OCI-LY7 (cell line): ENCODE measurements at regions not wholly inside any gene's neighbourhood (a gene's known extent, or its start where the extent isn't known, plus 50 kb on each side); places are given as distances from the start of the nearest gene placed in this dataset.

ENCODE experiments used
- BruUV-seq: library from RNA; stranded (reverse); fragments of 400-500 nt; replicated peaks from 2 replicates; lab custom pipeline; 2021; lab: Mats Ljungman, UMichigan
- CTCF ChIA-PET: fragments of 300-600 bp; sonication (Branson Sonifier 250); formaldehyde crosslinking; loops from one replicate; lab custom pipeline; 2022; ENCODE audit warnings: antibody characterized with exemption; ENCODE audit not compliant: unreplicated experiment; lab: Charles Lee
- POLR2A ChIA-PET: fragments of 300-600 bp; sonication (Branson Sonifier 250); formaldehyde crosslinking; loops from one replicate; lab custom pipeline; 2022; ENCODE audit warnings: antibody characterized with exemption; lab: Charles Lee
- DNase-seq: peaks from one replicate; pipeline ENCODE4 v3.0.0-alpha.2; 2015; ENCODE audit warnings: low spot score
- H2AFZ ChIP-seq: fragments of 200-600 bp; sonication (generic), shearing (Covaris generic); 2 replicates; pipeline ENCODE4 v1.6.1; 2014; ENCODE audit warnings: mild to moderate bottlenecking, antibody characterized with exemption, low read length, moderate library complexity
- H3K27ac ChIP-seq: fragments of 200-600 bp; sonication (generic); 2 replicates; pipeline ENCODE4 v1.5.1; 2014; ENCODE audit warnings: mixed run types, low read depth, mild to moderate bottlenecking, moderate library complexity, low read length, inconsistent platforms; ENCODE audit not compliant: poor library complexity, severe bottlenecking
- H3K36me3 ChIP-seq: fragments of 200-600 bp; sonication (generic); 2 replicates; pipeline ENCODE4 v1.6.1; 2014; ENCODE audit warnings: mild to moderate bottlenecking, antibody characterized with exemption, low read length, moderate library complexity, mixed read lengths; ENCODE audit not compliant: insufficient read depth
- H3K4me1 ChIP-seq: fragments of 200-600 bp; sonication (generic); 2 replicates; pipeline ENCODE4 v1.5.1; 2014; ENCODE audit warnings: mild to moderate bottlenecking, low read length; ENCODE audit not compliant: insufficient read depth, poor library complexity, severe bottlenecking
- H3K4me2 ChIP-seq: fragments of 200-600 bp; sonication (generic); 2 replicates; pipeline ENCODE4 v1.6.1; 2014; ENCODE audit warnings: mild to moderate bottlenecking, low read length
- H3K4me3 ChIP-seq: fragments of 200-600 bp; sonication (generic); 2 replicates; pipeline ENCODE4 v1.5.1; 2014; ENCODE audit warnings: mild to moderate bottlenecking, low read depth, low read length; ENCODE audit not compliant: poor library complexity, severe bottlenecking
- H3K79me2 ChIP-seq: fragments of 200-600 bp; sonication (generic); 2 replicates; pipeline ENCODE4 v1.6.1; 2016; ENCODE audit warnings: low read depth, mild to moderate bottlenecking, low read length, moderate library complexity, mixed read lengths; ENCODE audit not compliant: insufficient read depth
- H3K9me2 ChIP-seq: fragments of 200-600 bp; sonication (generic); 2 replicates; pipeline ENCODE4 v1.6.1; 2016; ENCODE audit warnings: mild to moderate bottlenecking, low read length, mixed read lengths; ENCODE audit not compliant: insufficient read depth
- H3K9me3 ChIP-seq: fragments of 200-600 bp; sonication (generic); 2 replicates; pipeline ENCODE4 v1.6.1; 2014; ENCODE audit warnings: mild to moderate bottlenecking, mixed run types, low read length, mixed read lengths
- H4K20me1 ChIP-seq: fragments of 200-600 bp; sonication (generic); 2 replicates; pipeline ENCODE4 v1.6.1; 2014; ENCODE audit warnings: mild to moderate bottlenecking, antibody characterized with exemption, low read length, moderate library complexity, mixed read lengths; ENCODE audit not compliant: insufficient read depth
- CTCF ChIP-seq: fragments of 200-600 bp; sonication (generic); conservative IDR thresholded peaks from 2 replicates; pipeline ENCODE4 v1.5.1; 2014; ENCODE audit warnings: mild to moderate bottlenecking, antibody characterized with exemption, low read length, moderate library complexity, mixed read lengths
- EZH2phosphoT487 ChIP-seq: fragments of 200-600 bp; sonication (generic); IDR thresholded peaks from 2 replicates; pipeline ENCODE4 v1.6.1; 2018; ENCODE audit warnings: low read depth, borderline replicate concordance, mild to moderate bottlenecking, mixed run types, antibody characterized with exemption, low read length, moderate library complexity, mixed read lengths
- intact Hi-C: fragments of 100-400 bp; cut with micrococcal nuclease; formaldehyde crosslinking; loops from one replicate; pipeline ENCODE4 v1.10.0; 2022; ENCODE audit not compliant: unreplicated experiment

- Histone ChIP-seq H3K27ac (no peak overlapping the region), H3K4me2 (no peak overlapping the region), H4K20me1 (no peaks in the 10 kb centered on the region), H3K36me3 (no peaks in the 10 kb centered on the region), H3K4me3 (no peak overlapping the region), H3K4me1 (peaks cover 19% of the 10 kb centered on the region), H3K79me2 (no peaks in the 10 kb centered on the region), H2AFZ (no peak overlapping the region), H3K9me2 (no peaks in the 10 kb centered on the region), H3K9me3 (no peaks in the 10 kb centered on the region)
- intact Hi-C loops = no loop called here
- ChIA-PET CTCF (no interaction called here), POLR2A (interaction anchor here (1.0 to 1.2 kb wide), 2 partner anchors 15 to 132 kb away, joined by 3 to 5 read pairs; no protein-coding TSS in a partner anchor)
- TF ChIP-seq EZH2phosphoT487 = no peak
- DNase-seq = no peak
- no TSS peak for BruUV-seq
These were observed 55.1 kb upstream of the EML4 start for GRCh38 chr2:42114091-42114490.

- CTCF ChIA-PET = no interaction called here
- H3K4me2 ChIP-seq = no peak overlapping the region
- POLR2A ChIA-PET = interaction anchor here (1.1 to 2.7 kb wide), 6 partner anchors 9 to 52 kb away, joined by 4 to 9 read pairs (median 7); no protein-coding TSS in a partner anchor
- no peak for DNase-seq
- H2AFZ ChIP-seq = no peak overlapping the region
- H3K9me2 ChIP-seq = no peaks in the 10 kb centered on the region
- no peaks in the 10 kb centered on the region for H3K79me2 ChIP-seq
- peaks cover 21% of the 10 kb centered on the region for H3K4me1 ChIP-seq
- no peaks in the 10 kb centered on the region for H4K20me1 ChIP-seq
- H3K4me3 ChIP-seq = no peak overlapping the region
- TF ChIP-seq EZH2phosphoT487 (no peak), CTCF (no peak)
- intact Hi-C loops = no loop called here
- H3K36me3 ChIP-seq = no peaks in the 10 kb centered on the region
- BruUV-seq = no TSS peak
- no peak overlapping the region for H3K27ac ChIP-seq
- H3K9me3 ChIP-seq = peaks cover 3% of the 10 kb centered on the region; the same call in 1 of the 2 replicates
These were observed 53.6 kb upstream of the EML4 start for GRCh38 chr2:42115588-42115987.

- no peak overlapping the region for H3K4me2 ChIP-seq
- no TSS peak for BruUV-seq
- no peaks in the 10 kb centered on the region for H4K20me1 ChIP-seq
- no peaks in the 10 kb centered on the region for H3K9me2 ChIP-seq
- no peak for DNase-seq
- H2AFZ ChIP-seq = no peak overlapping the region
- H3K4me3 ChIP-seq = no peak overlapping the region
- TF ChIP-seq CTCF (no peak), EZH2phosphoT487 (no peak; the same call in 1 of the 2 replicates)
- H3K9me3 ChIP-seq = peaks cover 9% of the 10 kb centered on the region; the same call in 1 of the 2 replicates
- POLR2A ChIA-PET = interaction anchor here (0.7 to 2.7 kb wide), 9 partner anchors 9 to 58 kb away, joined by 3 to 9 read pairs (median 6); no protein-coding TSS in a partner anchor
- H3K4me1 ChIP-seq = peaks cover 21% of the 10 kb centered on the region
- intact Hi-C loops = no loop called here
- no peaks in the 10 kb centered on the region for H3K79me2 ChIP-seq
- no peaks in the 10 kb centered on the region for H3K36me3 ChIP-seq
- no peak overlapping the region for H3K27ac ChIP-seq
- CTCF ChIA-PET = interaction anchor here (1.5 kb wide), 1 partner anchor 11 kb away, joined by 4 read pairs; no protein-coding TSS in a partner anchor
These were observed 52.7 kb upstream of the EML4 start for GRCh38 chr2:42116195-42117181.
